ENCODE measurements at regions not wholly inside any gene's neighbourhood (a gene's known extent, or its start where the extent isn't known, plus 50 kb on each side); places are given as distances from the start of the nearest gene placed in this dataset.

DNA sequence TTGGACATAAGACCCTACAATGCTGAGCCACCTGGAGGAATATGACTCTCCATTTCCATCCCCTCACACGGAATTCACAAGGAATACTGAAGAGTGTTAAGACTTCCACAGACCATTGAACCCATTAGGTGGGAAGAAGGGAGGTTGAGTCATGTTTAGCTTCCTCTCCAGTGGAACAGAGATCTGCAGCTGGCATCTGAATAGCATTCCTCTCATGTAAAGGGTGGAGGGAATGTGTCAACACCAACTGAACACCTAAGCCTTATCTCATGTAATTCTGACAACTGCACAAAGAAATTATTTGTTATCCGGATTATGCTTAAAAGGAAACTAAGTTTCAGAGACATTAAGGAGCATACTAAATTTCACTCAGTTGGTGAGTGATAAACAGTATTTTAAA, 705.9 kb downstream of the MAFB start:
- Histone ChIP-seq H3K9me3 (ENCODE audit: insufficient read depth, low read length) (no peaks in the 10 kb centered on the region), H3K4me3 (ENCODE audit: insufficient read depth, low read length, poor library complexity, severe bottlenecking) (no peak overlapping the region), H3K27me3 (ENCODE audit: low read length) (no peaks in the 10 kb centered on the region), H2AFZ (ENCODE audit: low read depth, low read length, severe bottlenecking) (no peak overlapping the region), H3K9me2 (replicated peaks; ENCODE audit: insufficient read depth, low read length) (no peaks in the 10 kb centered on the region), H3K4me2 (ENCODE audit: low read depth, low read length, poor library complexity, severe bottlenecking) (no peak overlapping the region), H3K27ac (ENCODE audit: low read depth, low read length) (no peak overlapping the region), H3F3A (ENCODE audit: insufficient read depth) (no peaks in the 10 kb centered on the region), H3K9ac (ENCODE audit: low read length) (no peak overlapping the region), H3K79me2 (ENCODE audit: insufficient read depth, low read length) (no peaks in the 10 kb centered on the region), H3K36me3 (ENCODE audit: low read length) (no peaks in the 10 kb centered on the region), H4K20me1 (ENCODE audit: low read depth, low read length) (no peaks in the 10 kb centered on the region)
- TF ChIP-seq CTCF (IDR thresholded peaks at IDR 0.05; ENCODE audit: insufficient read depth, low read length, poor library complexity, severe bottlenecking) (no peak), EZH2phosphoT487 (conservative IDR thresholded peaks at IDR 0.05; ENCODE audit: low read length) (no peak)

GRCh38 chr20:39974966-39975501, 714.0 kb downstream of the MAFB start:
- Histone ChIP-seq H3K36me3 (ENCODE audit: low read length) (no peaks in the 10 kb centered on the region), H3K27ac (ENCODE audit: low read depth, low read length) (no peak overlapping the region), H3K9me3 (ENCODE audit: insufficient read depth, low read length) (no peaks in the 10 kb centered on the region), H3K27me3 (ENCODE audit: low read length) (no peaks in the 10 kb centered on the region), H3K9ac (ENCODE audit: low read length) (no peak overlapping the region), H3K79me2 (ENCODE audit: insufficient read depth, low read length) (no peaks in the 10 kb centered on the region), H3K4me3 (ENCODE audit: insufficient read depth, low read length, poor library complexity, severe bottlenecking) (no peak overlapping the region), H3K9me2 (replicated peaks; ENCODE audit: insufficient read depth, low read length) (no peaks in the 10 kb centered on the region), H4K20me1 (ENCODE audit: low read depth, low read length) (no peaks in the 10 kb centered on the region), H3F3A (ENCODE audit: insufficient read depth) (no peaks in the 10 kb centered on the region), H2AFZ (ENCODE audit: low read depth, low read length, severe bottlenecking) (no peak overlapping the region), H3K4me2 (ENCODE audit: low read depth, low read length, poor library complexity, severe bottlenecking) (no peak overlapping the region)
- TF ChIP-seq CTCF (IDR thresholded peaks at IDR 0.05; ENCODE audit: insufficient read depth, low read length, poor library complexity, severe bottlenecking) (no peak), EZH2phosphoT487 (conservative IDR thresholded peaks at IDR 0.05; ENCODE audit: low read length) (no peak)

DNA sequence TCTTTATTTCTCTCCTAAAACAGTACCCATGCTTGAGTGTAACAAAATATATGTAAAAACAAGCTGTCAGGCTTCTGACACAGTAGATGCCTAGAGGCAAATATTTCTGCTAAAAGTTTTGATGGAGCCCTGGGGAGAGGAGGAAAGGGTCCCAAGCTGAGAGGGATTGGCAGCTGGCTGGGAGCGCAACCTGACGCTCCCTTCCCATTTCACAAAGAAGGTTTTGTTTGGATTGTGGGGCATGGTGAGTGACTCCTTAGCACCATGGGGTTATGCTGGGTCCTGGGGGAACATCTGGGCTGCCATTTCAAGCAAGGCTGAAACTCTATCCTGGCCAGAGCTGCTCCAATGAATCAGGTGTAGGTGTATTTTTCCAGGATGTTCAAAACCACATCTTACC, 720.5 kb downstream of the MAFB start:
- H3K4me3 ChIP-seq (ENCODE audit: insufficient read depth, low read length, poor library complexity, severe bottlenecking), result no peak overlapping the region
- H2AFZ ChIP-seq (ENCODE audit: low read depth, low read length, severe bottlenecking), result no peak overlapping the region
- no peaks in the 10 kb centered on the region for H3F3A ChIP-seq (ENCODE audit: insufficient read depth)
- no peaks in the 10 kb centered on the region for H3K79me2 ChIP-seq (ENCODE audit: insufficient read depth, low read length)
- H3K27ac ChIP-seq (ENCODE audit: low read depth, low read length), result no peak overlapping the region
- no peak overlapping the region for H3K4me2 ChIP-seq (ENCODE audit: low read depth, low read length, poor library complexity, severe bottlenecking)
- TF ChIP-seq CTCF (IDR thresholded peaks at IDR 0.05; ENCODE audit: insufficient read depth, low read length, poor library complexity, severe bottlenecking) (no peak), EZH2phosphoT487 (conservative IDR thresholded peaks at IDR 0.05; ENCODE audit: low read length) (no peak)
- H3K27me3 ChIP-seq (ENCODE audit: low read length), result no peaks in the 10 kb centered on the region
- H3K36me3 ChIP-seq (ENCODE audit: low read length), result no peaks in the 10 kb centered on the region
- H3K9ac ChIP-seq (ENCODE audit: low read length), result no peak overlapping the region
- H3K9me2 ChIP-seq (replicated peaks; ENCODE audit: insufficient read depth, low read length), result no peaks in the 10 kb centered on the region
- H4K20me1 ChIP-seq (ENCODE audit: low read depth, low read length), result no peaks in the 10 kb centered on the region
- no peaks in the 10 kb centered on the region for H3K9me3 ChIP-seq (ENCODE audit: insufficient read depth, low read length)

Data from SU-DHL-6 (cell line).